RWPE2 (cell line): ENCODE measurements at regions not wholly inside any gene's neighbourhood (a gene's known extent, or its start where the extent isn't known, plus 50 kb on each side); places are given as distances from the start of the nearest gene placed in this dataset.

Experiments used
- ATAC-seq: fragments of 200-7000 bp; cut with Tn5 transposase; 3 replicates; pipeline ENCODE4 v1.9.1; 2021; ENCODE audit warnings: low read depth
- DNase-seq: peaks from one replicate; pipeline ENCODE4 v3.0.0-alpha.2; 2020; ENCODE audit warnings: low spot score
- H3K27ac ChIP-seq: fragments of 450-650 bp; 2 replicates; pipeline ENCODE4 v1.5.1; 2017; ENCODE audit warnings: mild to moderate bottlenecking; ENCODE audit not compliant: poor library complexity, severe bottlenecking
- H3K27me3 ChIP-seq: fragments of 250-450 bp; sonication (Bioruptor Pico); 2 replicates; pipeline ENCODE4 v1.5.1; 2021; ENCODE audit warnings: mild to moderate bottlenecking, moderate library complexity; ENCODE audit not compliant: insufficient read depth, poor library complexity, severe bottlenecking
- H3K36me3 ChIP-seq: fragments of 250-450 bp; sonication (Bioruptor Pico); 2 replicates; pipeline ENCODE4 v1.5.1; 2020; ENCODE audit warnings: low read depth, mild to moderate bottlenecking, moderate library complexity
- H3K4me1 ChIP-seq: fragments of 250-450 bp; sonication (Bioruptor Pico); 2 replicates; pipeline ENCODE4 v1.5.1; 2021; ENCODE audit warnings: mild to moderate bottlenecking, moderate library complexity; ENCODE audit not compliant: insufficient read depth, poor library complexity, severe bottlenecking
- H3K4me3 ChIP-seq: fragments of 250-450 bp; sonication (Bioruptor Pico); 2 replicates; pipeline ENCODE4 v1.5.1; 2021; ENCODE audit warnings: mild to moderate bottlenecking, moderate library complexity; ENCODE audit not compliant: severe bottlenecking
- H3K9me3 ChIP-seq: fragments of 250-450 bp; sonication (Bioruptor Pico); 2 replicates; pipeline ENCODE4 v1.5.1; 2021; ENCODE audit warnings: mild to moderate bottlenecking, moderate library complexity; ENCODE audit not compliant: severe bottlenecking
- TF ChIP-seq, protein P1 (sequence below): fragments of 450-650 bp; IDR thresholded peaks from one replicate; pipeline ENCODE4 v1.5.1; 2017; ENCODE audit warnings: mild to moderate bottlenecking, moderate library complexity; ENCODE audit not compliant: poor library complexity, severe bottlenecking

DNA sequence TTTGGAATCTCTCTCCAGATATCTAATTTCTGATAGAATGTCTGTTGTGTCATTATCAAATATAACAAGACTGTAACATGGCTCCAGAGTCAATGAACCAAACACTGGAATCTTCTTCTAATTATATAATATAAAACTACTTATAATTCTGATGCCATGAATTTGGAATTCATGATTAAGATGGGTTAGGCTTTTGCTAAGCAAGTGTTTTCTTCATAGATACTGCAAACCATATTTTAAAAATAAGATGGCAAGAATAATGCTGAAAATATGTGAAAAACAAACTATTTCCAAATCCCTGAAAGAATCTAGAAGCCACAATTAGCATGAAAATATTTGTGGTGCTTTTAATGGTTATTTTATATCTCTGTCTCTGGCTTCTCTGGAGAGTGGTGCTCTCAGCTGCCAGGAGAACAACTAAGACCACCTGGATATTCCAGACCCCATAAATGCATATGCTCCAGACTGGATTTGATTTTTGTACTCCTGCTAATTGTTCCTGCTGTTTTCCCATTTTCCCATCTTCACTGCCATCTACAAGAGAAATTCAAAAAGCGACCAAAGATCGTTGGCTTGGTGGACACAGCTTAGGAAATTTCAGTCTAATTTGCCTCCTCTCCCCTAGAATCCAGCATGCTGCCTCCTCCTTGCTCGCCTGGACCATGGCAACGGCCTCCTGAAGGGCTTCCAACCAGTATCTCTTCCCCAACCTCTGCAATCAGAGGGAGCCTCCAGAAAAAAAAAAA is 418.9 kb downstream of the SETD4 start:
- peaks cover 14% of the 10 kb centered on the region for H3K4me1 ChIP-seq
- H3K9me3 ChIP-seq: no peaks in the 10 kb centered on the region
- H3K36me3 ChIP-seq: no peaks in the 10 kb centered on the region
- TF ChIP-seq, protein P1, sequence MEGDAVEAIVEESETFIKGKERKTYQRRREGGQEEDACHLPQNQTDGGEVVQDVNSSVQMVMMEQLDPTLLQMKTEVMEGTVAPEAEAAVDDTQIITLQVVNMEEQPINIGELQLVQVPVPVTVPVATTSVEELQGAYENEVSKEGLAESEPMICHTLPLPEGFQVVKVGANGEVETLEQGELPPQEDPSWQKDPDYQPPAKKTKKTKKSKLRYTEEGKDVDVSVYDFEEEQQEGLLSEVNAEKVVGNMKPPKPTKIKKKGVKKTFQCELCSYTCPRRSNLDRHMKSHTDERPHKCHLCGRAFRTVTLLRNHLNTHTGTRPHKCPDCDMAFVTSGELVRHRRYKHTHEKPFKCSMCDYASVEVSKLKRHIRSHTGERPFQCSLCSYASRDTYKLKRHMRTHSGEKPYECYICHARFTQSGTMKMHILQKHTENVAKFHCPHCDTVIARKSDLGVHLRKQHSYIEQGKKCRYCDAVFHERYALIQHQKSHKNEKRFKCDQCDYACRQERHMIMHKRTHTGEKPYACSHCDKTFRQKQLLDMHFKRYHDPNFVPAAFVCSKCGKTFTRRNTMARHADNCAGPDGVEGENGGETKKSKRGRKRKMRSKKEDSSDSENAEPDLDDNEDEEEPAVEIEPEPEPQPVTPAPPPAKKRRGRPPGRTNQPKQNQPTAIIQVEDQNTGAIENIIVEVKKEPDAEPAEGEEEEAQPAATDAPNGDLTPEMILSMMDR: no peak
- H3K27me3 ChIP-seq: no peaks in the 10 kb centered on the region
- ATAC-seq (no peak), DNase-seq (no peak)
- peak overlapping the region; percentile 54 for H3K27ac ChIP-seq
- H3K4me3 ChIP-seq: no peak overlapping the region

DNA sequence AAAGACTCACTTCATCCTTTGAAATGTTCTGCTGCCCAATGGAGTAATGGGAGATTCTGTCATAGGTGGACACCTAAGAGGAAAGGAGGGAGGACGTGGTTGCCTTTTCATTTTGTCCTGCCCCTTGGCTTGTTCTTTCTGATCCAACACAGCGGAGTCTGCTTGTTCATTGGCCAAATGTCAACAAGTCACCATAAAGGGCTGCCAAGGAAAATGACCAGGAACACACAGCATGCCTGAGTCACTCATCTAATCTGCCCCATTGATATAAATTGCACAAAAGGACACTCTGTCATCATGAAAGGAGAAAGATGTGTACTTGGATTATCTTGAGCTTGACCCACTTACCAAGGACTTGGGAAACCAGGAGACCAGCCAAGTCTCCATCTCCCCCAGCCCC is 422.9 kb downstream of the SETD4 start:
- ATAC-seq (no peak), DNase-seq (no peak)
- Histone ChIP-seq H3K9me3 (no peaks in the 10 kb centered on the region), H3K4me1 (peaks cover 22% of the 10 kb centered on the region), H3K36me3 (no peaks in the 10 kb centered on the region), H3K4me3 (no peak overlapping the region), H3K27me3 (no peaks in the 10 kb centered on the region), H3K27ac (peak overlapping the region; percentile 71)
- TF ChIP-seq, protein P1: no peak

GRCh38 chr21:35635994-35636393 is 424.3 kb downstream of the SETD4 start:
- DNase-seq (no peak), ATAC-seq (no peak)
- H3K36me3 ChIP-seq: no peaks in the 10 kb centered on the region
- H3K9me3 ChIP-seq: no peaks in the 10 kb centered on the region
- no peak overlapping the region for H3K4me3 ChIP-seq
- TF ChIP-seq, protein P1: no peak
- no peaks in the 10 kb centered on the region for H3K27me3 ChIP-seq
- peak overlapping the region; percentile 71 for H3K27ac ChIP-seq
- peaks cover 15% of the 10 kb centered on the region for H3K4me1 ChIP-seq

DNA sequence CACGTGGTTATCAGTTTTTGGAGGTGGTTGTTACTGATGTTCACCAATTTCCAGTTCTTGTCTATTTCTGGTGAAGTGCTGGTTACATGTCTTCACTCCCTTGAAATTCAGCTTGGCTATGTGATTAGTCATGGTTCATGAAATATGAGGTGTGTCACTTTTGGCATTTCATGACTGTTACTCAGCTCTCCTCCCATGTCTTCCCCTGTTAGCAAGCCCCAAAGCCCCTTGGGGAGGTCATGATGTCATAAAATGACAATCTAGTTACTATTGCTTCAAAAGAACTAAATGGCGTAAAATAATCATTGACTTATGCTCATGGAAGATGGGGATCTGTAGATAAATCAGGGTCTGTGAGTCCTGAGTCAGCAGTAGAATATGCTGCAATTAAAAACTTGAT is 425.1 kb downstream of the SETD4 start:
- peaks cover 15% of the 10 kb centered on the region for H3K4me1 ChIP-seq
- peak overlapping the region; percentile 71 for H3K27ac ChIP-seq
- no peaks in the 10 kb centered on the region for H3K9me3 ChIP-seq
- DNase-seq: no peak
- TF ChIP-seq, protein P1: no peak
- no peaks in the 10 kb centered on the region for H3K27me3 ChIP-seq
- peak; percentile 98 for ATAC-seq
- H3K36me3 ChIP-seq: no peaks in the 10 kb centered on the region
- no peak overlapping the region for H3K4me3 ChIP-seq

GRCh38 chr21:35633501-35633900 is 426.8 kb downstream of the SETD4 start:
- ATAC-seq: no peak
- Histone ChIP-seq H3K27ac (no peak overlapping the region), H3K4me3 (no peak overlapping the region), H3K27me3 (no peaks in the 10 kb centered on the region), H3K4me1 (peaks cover 15% of the 10 kb centered on the region), H3K9me3 (no peaks in the 10 kb centered on the region), H3K36me3 (no peaks in the 10 kb centered on the region)
- TF ChIP-seq, protein P1: no peak
- DNase-seq: no peak
